ENCODE measurements at regions not wholly inside any gene's neighbourhood (a gene's known extent, or its start where the extent isn't known, plus 50 kb on each side); places are given as distances from the start of the nearest gene placed in this dataset.

DNA sequence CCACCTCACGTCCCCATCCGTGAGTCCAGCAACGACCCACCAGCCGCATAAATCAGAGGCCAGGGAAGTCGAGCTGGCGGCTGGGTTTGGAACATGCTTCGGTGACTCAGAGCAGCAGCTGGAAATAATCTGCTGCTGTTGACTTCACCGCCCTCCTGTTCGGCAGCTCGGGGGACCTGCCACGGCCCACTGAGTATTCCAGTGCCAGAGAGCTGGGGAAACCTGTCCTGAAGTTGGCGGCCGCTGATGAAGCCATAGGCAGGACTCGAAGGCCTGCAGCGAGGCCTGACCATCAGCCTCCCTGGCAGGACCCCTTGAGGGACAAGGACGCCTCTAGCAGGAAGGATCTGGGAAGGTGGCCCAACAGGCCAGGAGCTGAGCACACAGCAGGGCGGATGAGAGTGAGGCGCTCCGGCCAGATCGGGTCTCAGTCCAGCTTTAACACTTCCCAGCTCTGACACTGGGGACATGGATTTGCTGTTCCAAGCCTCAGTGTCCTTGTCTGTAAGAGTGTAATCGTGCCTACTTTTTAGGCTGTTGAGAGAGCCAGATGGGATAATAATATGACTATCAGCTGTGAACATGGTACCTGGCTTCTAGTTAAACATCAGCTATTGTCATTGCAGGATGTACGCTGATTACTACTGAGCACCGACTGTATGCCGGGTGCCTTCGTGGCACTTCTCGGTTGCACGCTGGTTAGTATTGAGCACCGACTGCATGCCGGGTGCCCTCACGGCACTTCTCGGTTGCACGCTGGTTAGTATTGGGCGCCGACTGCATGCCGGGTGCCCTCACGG lies 50.4 kb upstream of the CIBAR2 start:
- no peak for TF ChIP-seq CTCF (IDR thresholded peaks at IDR 0.05; ENCODE audit: insufficient read depth, low read length, poor library complexity, severe bottlenecking)
- Histone ChIP-seq H3K36me3 (ENCODE audit: control insufficient read depth, insufficient read depth, low read length) (no peaks in the 10 kb centered on the region), H3K4me3 (ENCODE audit: low read depth, low read length) (no peak overlapping the region), H3K27me3 (ENCODE audit: control insufficient read depth, insufficient read depth, low read length) (peaks cover 13% of the 10 kb centered on the region)
- peak; percentile 61 for DNase-seq (ENCODE audit: low read depth)

- H3K27me3 ChIP-seq (ENCODE audit: control insufficient read depth, insufficient read depth, low read length) = peaks cover 7% of the 10 kb centered on the region
- DNase-seq (ENCODE audit: low read depth) = no peak
- no peak overlapping the region for H3K4me3 ChIP-seq (ENCODE audit: low read depth, low read length)
- no peaks in the 10 kb centered on the region for H3K36me3 ChIP-seq (ENCODE audit: control insufficient read depth, insufficient read depth, low read length)
- no peak for TF ChIP-seq CTCF (IDR thresholded peaks at IDR 0.05; ENCODE audit: insufficient read depth, low read length, poor library complexity, severe bottlenecking)
Observed at GRCh38 chr16:85163278-85164112, 51.2 kb upstream of the CIBAR2 start.

DNA sequence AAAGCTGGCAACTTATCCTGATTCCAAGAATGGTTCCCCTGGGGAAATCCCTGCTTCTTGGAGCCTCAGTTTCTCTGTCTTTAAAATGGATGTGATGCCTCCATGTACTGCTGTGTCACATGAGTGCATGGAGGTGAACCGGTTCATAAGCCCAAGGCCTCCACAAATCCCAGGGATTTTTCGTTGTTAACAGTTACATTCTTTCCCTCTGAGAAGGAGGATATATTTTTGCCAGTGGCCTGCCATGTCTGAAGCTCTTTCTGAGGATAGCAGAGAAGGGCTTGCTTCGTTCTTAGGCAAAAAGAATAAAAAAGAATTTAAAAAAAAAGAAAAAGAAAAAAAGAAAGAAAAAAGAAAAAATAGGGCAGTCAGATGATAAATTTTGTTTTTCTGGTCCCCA lies 52.2 kb upstream of the CIBAR2 start:
- H3K27me3 ChIP-seq (ENCODE audit: control insufficient read depth, insufficient read depth, low read length) = peaks cover 5% of the 10 kb centered on the region
- no peak for TF ChIP-seq CTCF (IDR thresholded peaks at IDR 0.05; ENCODE audit: insufficient read depth, low read length, poor library complexity, severe bottlenecking)
- H3K4me3 ChIP-seq (ENCODE audit: low read depth, low read length) = no peak overlapping the region
- H3K36me3 ChIP-seq (ENCODE audit: control insufficient read depth, insufficient read depth, low read length) = no peaks in the 10 kb centered on the region
- DNase-seq (ENCODE audit: low read depth) = no peak

- no peak for DNase-seq (ENCODE audit: low read depth)
Observed at GRCh38 chr16:85164838-85165516, 52.7 kb upstream of the CIBAR2 start.

GRCh38 chr16:85165781-85166180 lies 53.5 kb upstream of the CIBAR2 start:
- Histone ChIP-seq H3K4me3 (ENCODE audit: low read depth, low read length) (no peak overlapping the region), H3K27me3 (ENCODE audit: control insufficient read depth, insufficient read depth, low read length) (peaks cover 13% of the 10 kb centered on the region), H3K36me3 (ENCODE audit: control insufficient read depth, insufficient read depth, low read length) (no peaks in the 10 kb centered on the region)
- DNase-seq (ENCODE audit: low read depth) = no peak
- no peak for TF ChIP-seq CTCF (IDR thresholded peaks at IDR 0.05; ENCODE audit: insufficient read depth, low read length, poor library complexity, severe bottlenecking)

More at GRCh38 chr16:85164838-85165516, 52.7 kb upstream of the CIBAR2 start:
- no peak for TF ChIP-seq CTCF (IDR thresholded peaks at IDR 0.05; ENCODE audit: insufficient read depth, low read length, poor library complexity, severe bottlenecking)
- no peak overlapping the region for H3K4me3 ChIP-seq (ENCODE audit: low read depth, low read length)
- peaks cover 5% of the 10 kb centered on the region for H3K27me3 ChIP-seq (ENCODE audit: control insufficient read depth, insufficient read depth, low read length)
- no peaks in the 10 kb centered on the region for H3K36me3 ChIP-seq (ENCODE audit: control insufficient read depth, insufficient read depth, low read length)

Data from kidney epithelial cell (primary cell).